HUES6 (cell line): ENCODE measurements at regions not wholly inside any gene's neighbourhood (a gene's known extent, or its start where the extent isn't known, plus 50 kb on each side); places are given as distances from the start of the nearest gene placed in this dataset.
"Not testable (repeated sequence)": the region's sequence is repeated elsewhere in the genome, so short reads cannot be mapped to it uniquely, and the experiment has no call there.

Experiments
- H3K27ac ChIP-seq: 2 replicates; pipeline ENCODE4 v1.7.0; 2013; ENCODE audit warnings: low read depth, mild to moderate bottlenecking, low read length, inconsistent platforms
- H3K27me3 ChIP-seq: 2 replicates; pipeline ENCODE4 v1.6.1; 2013; ENCODE audit warnings: low read length; ENCODE audit not compliant: control insufficient read depth, insufficient read depth
- H3K36me3 ChIP-seq: 2 replicates; pipeline ENCODE4 v1.6.1; 2013; ENCODE audit warnings: low read length; ENCODE audit not compliant: control insufficient read depth, insufficient read depth
- H3K4me1 ChIP-seq: 2 replicates; pipeline ENCODE4 v1.6.1; 2013; ENCODE audit warnings: low read length; ENCODE audit not compliant: control insufficient read depth, insufficient read depth
- H3K4me3 ChIP-seq: 2 replicates; pipeline ENCODE4 v1.5.1; 2013; ENCODE audit warnings: low read depth, low read length
- H3K9ac ChIP-seq: one replicate; pipeline ENCODE4 v1.6.1; 2013; ENCODE audit warnings: mild to moderate bottlenecking, low read length
- H3K9me3 ChIP-seq: 2 replicates; pipeline ENCODE4 v1.6.1; 2013; ENCODE audit warnings: low read depth, low read length; ENCODE audit not compliant: control insufficient read depth, insufficient read depth

GRCh38 chr3:78287085-78287484 lies 1247.2 kb downstream of the ROBO2 start:
- no peak overlapping the region for H3K4me3 ChIP-seq
- H3K9me3 ChIP-seq = no peaks in the 10 kb centered on the region
- no peak overlapping the region for H3K27ac ChIP-seq
- no peak overlapping the region for H3K9ac ChIP-seq
- no peaks in the 10 kb centered on the region for H3K36me3 ChIP-seq
- no peaks in the 10 kb centered on the region for H3K27me3 ChIP-seq
- peaks cover 26% of the 10 kb centered on the region for H3K4me1 ChIP-seq

GRCh38 chr3:78293284-78293683 lies 1253.4 kb downstream of the ROBO2 start:
- Histone ChIP-seq H3K27me3 (no peaks in the 10 kb centered on the region), H3K9ac (no peak overlapping the region), H3K4me3 (no peak overlapping the region), H3K36me3 (no peaks in the 10 kb centered on the region), H3K9me3 (no peaks in the 10 kb centered on the region), H3K4me1 (peaks cover 3% of the 10 kb centered on the region; the same call in 1 of the 2 replicates), H3K27ac (no peak overlapping the region)

- Histone ChIP-seq H3K27ac (no peak overlapping the region), H3K9ac (no peak overlapping the region), H3K4me1 (no peaks in the 10 kb centered on the region), H3K9me3 (peaks cover 16% of the 10 kb centered on the region), H3K4me3 (no peak overlapping the region), H3K36me3 (no peaks in the 10 kb centered on the region), H3K27me3 (no peaks in the 10 kb centered on the region)
Observed at GRCh38 chr3:78304115-78304514, 1264.2 kb downstream of the ROBO2 start.

GRCh38 chr3:78312851-78313250 lies 1273.0 kb downstream of the ROBO2 start:
- no peak overlapping the region for H3K9ac ChIP-seq
- H3K4me1 ChIP-seq = no peaks in the 10 kb centered on the region
- no peaks in the 10 kb centered on the region for H3K36me3 ChIP-seq
- no peak overlapping the region for H3K27ac ChIP-seq
- H3K4me3 ChIP-seq = no peak overlapping the region
- H3K27me3 ChIP-seq = no peaks in the 10 kb centered on the region
- H3K9me3 ChIP-seq = peaks cover 3% of the 10 kb centered on the region; the same call in 1 of the 2 replicates

- Histone ChIP-seq H3K36me3 (no peaks in the 10 kb centered on the region), H3K9ac (no peak overlapping the region), H3K4me3 (no peak overlapping the region), H3K4me1 (no peaks in the 10 kb centered on the region), H3K27ac (no peak overlapping the region), H3K9me3 (peaks cover 3% of the 10 kb centered on the region; the same call in 1 of the 2 replicates), H3K27me3 (no peaks in the 10 kb centered on the region)
Observed at GRCh38 chr3:78313332-78313731, 1273.4 kb downstream of the ROBO2 start.

- H3K9ac ChIP-seq = no peak overlapping the region
- H3K4me3 ChIP-seq = no peak overlapping the region
- peaks cover 11% of the 10 kb centered on the region for H3K9me3 ChIP-seq
- no peaks in the 10 kb centered on the region for H3K36me3 ChIP-seq
- H3K27ac ChIP-seq = no peak overlapping the region
- no peaks in the 10 kb centered on the region for H3K4me1 ChIP-seq
- H3K27me3 ChIP-seq = no peaks in the 10 kb centered on the region
Observed at GRCh38 chr3:78314327-78314726, 1274.4 kb downstream of the ROBO2 start.

- no peak overlapping the region for H3K4me3 ChIP-seq
- peaks cover 29% of the 10 kb centered on the region for H3K9me3 ChIP-seq
- no peak overlapping the region for H3K9ac ChIP-seq
- no peak overlapping the region for H3K27ac ChIP-seq
- H3K36me3 ChIP-seq = no peaks in the 10 kb centered on the region
- H3K4me1 ChIP-seq = 0 out of 2 replicates have a peak, but pooled peaks cover 3% of the 10 kb centered on the region
- H3K27me3 ChIP-seq = no peaks in the 10 kb centered on the region
Observed at GRCh38 chr3:78317774-78318173, 1277.9 kb downstream of the ROBO2 start.

- peaks cover 12% of the 10 kb centered on the region for H3K4me1 ChIP-seq
- 0 out of 2 replicates have a peak overlapping the region, but pooled peaks have one; percentile 44 for H3K27ac ChIP-seq
- H3K9ac ChIP-seq = no peak overlapping the region
- H3K9me3 ChIP-seq = peaks cover 26% of the 10 kb centered on the region
- no peaks in the 10 kb centered on the region; the same call in 1 of the 2 replicates for H3K27me3 ChIP-seq
- H3K36me3 ChIP-seq = no peaks in the 10 kb centered on the region
- no peak overlapping the region for H3K4me3 ChIP-seq
Observed at GRCh38 chr3:78322780-78323179, 1282.9 kb downstream of the ROBO2 start.

- H3K9me3 ChIP-seq = no peaks in the 10 kb centered on the region
- peaks cover 19% of the 10 kb centered on the region for H3K4me1 ChIP-seq
- H3K27me3 ChIP-seq = no peaks in the 10 kb centered on the region
- H3K27ac ChIP-seq = no peak overlapping the region; the same call in 1 of the 2 replicates
- no peak overlapping the region for H3K9ac ChIP-seq
- no peak overlapping the region for H3K4me3 ChIP-seq
- H3K36me3 ChIP-seq = no peaks in the 10 kb centered on the region
Observed at GRCh38 chr3:78337801-78338211, 1297.9 kb downstream of the ROBO2 start.

GRCh38 chr3:78338405-78338804 lies 1298.5 kb downstream of the ROBO2 start:
- Histone ChIP-seq H3K4me3 (no peak overlapping the region), H3K9ac (no peak overlapping the region), H3K9me3 (no peaks in the 10 kb centered on the region)

GRCh38 chr3:78343221-78343620 lies 1303.3 kb downstream of the ROBO2 start:
- peaks cover 41% of the 10 kb centered on the region; the same call in 1 of the 2 replicates for H3K4me1 ChIP-seq

More at GRCh38 chr3:78338405-78338804, 1298.5 kb downstream of the ROBO2 start:
- H3K27me3 ChIP-seq = no peaks in the 10 kb centered on the region
- peaks cover 19% of the 10 kb centered on the region for H3K4me1 ChIP-seq
- no peaks in the 10 kb centered on the region for H3K36me3 ChIP-seq
- H3K27ac ChIP-seq = no peak overlapping the region

GRCh38 chr3:78344267-78344666 lies 1304.4 kb downstream of the ROBO2 start:
- not testable (repeated sequence) for H3K27ac ChIP-seq, H3K4me3 ChIP-seq, H3K9me3 ChIP-seq, H3K9ac ChIP-seq, H3K27me3 ChIP-seq, H3K36me3 ChIP-seq
- peaks cover 38% of the 10 kb centered on the region; the same call in 1 of the 2 replicates for H3K4me1 ChIP-seq

More at GRCh38 chr3:78343221-78343620, 1303.3 kb downstream of the ROBO2 start:
- Histone ChIP-seq H3K4me3 (no peak overlapping the region), H3K36me3 (no peaks in the 10 kb centered on the region), H3K9me3 (no peaks in the 10 kb centered on the region), H3K27me3 (no peaks in the 10 kb centered on the region), H3K9ac (no peak overlapping the region), H3K27ac (no peak overlapping the region)
